ENCODE measurements at regions not wholly inside any gene's neighbourhood (a gene's known extent, or its start where the extent isn't known, plus 50 kb on each side); places are given as distances from the start of the nearest gene placed in this dataset.

- DNase-seq (ENCODE audit: low read depth): peak; percentile 29
Measured at GRCh38 chr6:84462698-84463097, 235.3 kb upstream of the CEP162 start.

- no peak for DNase-seq (ENCODE audit: low read depth)
Measured at GRCh38 chr6:84461461-84461860, 234.0 kb upstream of the CEP162 start.

GRCh38 chr6:84460491-84460890 lies 233.0 kb upstream of the CEP162 start:
- no peak for DNase-seq (ENCODE audit: low read depth)

- DNase-seq (ENCODE audit: low read depth): no peak
Measured at GRCh38 chr6:84459401-84459800, 232.0 kb upstream of the CEP162 start.

GRCh38 chr6:84458271-84458670 lies 230.8 kb upstream of the CEP162 start:
- DNase-seq (ENCODE audit: low read depth): no peak

GRCh38 chr6:84457276-84457675 lies 229.8 kb upstream of the CEP162 start:
- DNase-seq (ENCODE audit: low read depth): no peak

- DNase-seq (ENCODE audit: low read depth): no peak
Measured at GRCh38 chr6:84456803-84457202, 229.4 kb upstream of the CEP162 start.

- DNase-seq (ENCODE audit: low read depth): no peak
Measured at GRCh38 chr6:84455511-84456029, 228.1 kb upstream of the CEP162 start.

- DNase-seq (ENCODE audit: low read depth): no peak
Measured at GRCh38 chr6:84453499-84453898, 226.1 kb upstream of the CEP162 start.

- DNase-seq (ENCODE audit: low read depth): no peak
Measured at GRCh38 chr6:84450018-84450417, 222.6 kb upstream of the CEP162 start.

- DNase-seq (ENCODE audit: low read depth): no peak
Measured at GRCh38 chr6:84449220-84449619, 221.8 kb upstream of the CEP162 start.

- DNase-seq (ENCODE audit: low read depth): no peak
Measured at GRCh38 chr6:84448331-84448730, 220.9 kb upstream of the CEP162 start.

GRCh38 chr6:84447651-84448050 lies 220.2 kb upstream of the CEP162 start:
- DNase-seq (ENCODE audit: low read depth): no peak

GRCh38 chr6:84445068-84445467 lies 217.6 kb upstream of the CEP162 start:
- DNase-seq (ENCODE audit: low read depth): no peak

GRCh38 chr6:84442208-84442607 lies 214.8 kb upstream of the CEP162 start:
- DNase-seq (ENCODE audit: low read depth): no peak

GRCh38 chr6:84441456-84441855 lies 214.0 kb upstream of the CEP162 start:
- DNase-seq (ENCODE audit: low read depth): no peak

GRCh38 chr6:84434550-84434949 lies 207.1 kb upstream of the CEP162 start:
- DNase-seq (ENCODE audit: low read depth): no peak

GRCh38 chr6:84432619-84433018 lies 205.2 kb upstream of the CEP162 start:
- no peak for DNase-seq (ENCODE audit: low read depth)

GRCh38 chr6:84428300-84428907 lies 201.0 kb upstream of the CEP162 start:
- peak; percentile 14 for DNase-seq (ENCODE audit: low read depth)

GRCh38 chr6:84425971-84426705 lies 198.7 kb upstream of the CEP162 start:
- no peak for DNase-seq (ENCODE audit: low read depth)

GRCh38 chr6:84424956-84425355 lies 197.5 kb upstream of the CEP162 start:
- no peak for DNase-seq (ENCODE audit: low read depth)

- DNase-seq (ENCODE audit: low read depth): no peak
Measured at GRCh38 chr6:84422380-84422968, 195.0 kb upstream of the CEP162 start.

GRCh38 chr6:84421031-84421430 lies 193.6 kb upstream of the CEP162 start:
- no peak for DNase-seq (ENCODE audit: low read depth)

All from HS-27A (cell line).